HG03064 (cell line): ENCODE measurements at regions not wholly inside any gene's neighbourhood (a gene's known extent, or its start where the extent isn't known, plus 50 kb on each side); places are given as distances from the start of the nearest gene placed in this dataset.
"Not testable (repeated sequence)": the region's sequence is repeated elsewhere in the genome, so short reads cannot be mapped to it uniquely, and the experiment has no call there.

Experiments
- ATAC-seq: cut with Tn5 transposase; IDR thresholded peaks from one replicate; pipeline ENCODE4 v1.9.1; 2021; ENCODE audit warnings: low read depth; ENCODE audit not compliant: unreplicated experiment

- ATAC-seq = no peak
These were observed 385.8 kb downstream of the ETV1 start for GRCh38 chr7:13603661-13604060.

- no peak for ATAC-seq
These were observed 385.3 kb downstream of the ETV1 start for GRCh38 chr7:13604178-13604577.

- ATAC-seq = no peak
These were observed 379.1 kb downstream of the ETV1 start for GRCh38 chr7:13610372-13610771.

GRCh38 chr7:13615679-13616078, 373.8 kb downstream of the ETV1 start:
- no peak for ATAC-seq

- ATAC-seq = no peak
These were observed 362.0 kb downstream of the ETV1 start for GRCh38 chr7:13627455-13627854.

GRCh38 chr7:13628239-13629001, 361.0 kb downstream of the ETV1 start:
- no peak for ATAC-seq

- not testable (repeated sequence) for ATAC-seq
These were observed 358.0 kb downstream of the ETV1 start for GRCh38 chr7:13631207-13632049.

- no peak for ATAC-seq
These were observed 355.6 kb downstream of the ETV1 start for GRCh38 chr7:13633857-13634256.

GRCh38 chr7:13639396-13639795, 350.1 kb downstream of the ETV1 start:
- no peak for ATAC-seq

- no peak for ATAC-seq
These were observed 347.8 kb downstream of the ETV1 start for GRCh38 chr7:13641714-13642113.

- no peak for ATAC-seq
These were observed 338.3 kb downstream of the ETV1 start for GRCh38 chr7:13651167-13651566.

- ATAC-seq = no peak
These were observed 333.1 kb downstream of the ETV1 start for GRCh38 chr7:13656330-13656729.

GRCh38 chr7:13673290-13673689, 316.2 kb downstream of the ETV1 start:
- ATAC-seq = no peak

GRCh38 chr7:13682626-13683025, 306.8 kb downstream of the ETV1 start:
- no peak for ATAC-seq

GRCh38 chr7:13687500-13687899, 302.0 kb downstream of the ETV1 start:
- no peak for ATAC-seq

- ATAC-seq = no peak
These were observed 296.9 kb downstream of the ETV1 start for GRCh38 chr7:13692548-13692947.

GRCh38 chr7:13702251-13702650, 287.2 kb downstream of the ETV1 start:
- ATAC-seq = no peak

- no peak for ATAC-seq
These were observed 280.8 kb downstream of the ETV1 start for GRCh38 chr7:13708670-13709069.

GRCh38 chr7:13713092-13713491, 276.4 kb downstream of the ETV1 start:
- ATAC-seq = no peak

- no peak for ATAC-seq
These were observed 273.9 kb downstream of the ETV1 start for GRCh38 chr7:13715534-13715933.

GRCh38 chr7:13717031-13717430, 272.4 kb downstream of the ETV1 start:
- no peak for ATAC-seq
